GM18873 (cell line): ENCODE measurements at regions not wholly inside any gene's neighbourhood (a gene's known extent, or its start where the extent isn't known, plus 50 kb on each side); places are given as distances from the start of the nearest gene placed in this dataset.

ENCODE experiments used
- ATAC-seq: cut with Tn5 transposase; IDR thresholded peaks from one replicate; pipeline ENCODE4 v1.9.1; 2021; ENCODE audit warnings: mild to moderate bottlenecking, moderate library complexity, moderate number of reproducible peaks; ENCODE audit not compliant: unreplicated experiment, low FRiP score

DNA sequence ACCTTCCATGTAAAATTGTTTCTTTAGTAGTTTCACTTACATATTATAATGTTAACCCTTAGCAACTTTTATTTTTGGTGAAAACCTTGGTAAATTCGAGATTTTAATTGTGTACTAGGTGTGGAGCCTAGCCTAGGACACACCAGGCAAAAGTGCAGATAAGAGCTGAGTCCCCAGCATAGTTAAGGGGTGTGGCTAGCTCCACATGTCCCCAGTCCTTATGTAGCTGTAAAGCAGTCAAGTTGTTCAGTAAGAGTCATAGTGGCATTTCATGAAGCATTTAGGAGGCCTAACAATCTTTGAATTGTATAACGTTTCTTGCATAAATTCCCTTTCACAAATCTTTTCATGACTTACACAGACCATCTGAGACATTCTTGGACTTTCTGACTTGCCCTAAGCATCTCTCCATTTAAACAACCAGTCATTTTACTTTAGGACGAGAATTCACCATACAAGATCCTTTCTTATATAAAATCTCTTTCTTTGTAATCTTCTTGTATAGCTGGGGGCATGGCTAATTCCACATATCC lies 53.8 kb upstream of the INHBA start:
- ATAC-seq: no peak

DNA sequence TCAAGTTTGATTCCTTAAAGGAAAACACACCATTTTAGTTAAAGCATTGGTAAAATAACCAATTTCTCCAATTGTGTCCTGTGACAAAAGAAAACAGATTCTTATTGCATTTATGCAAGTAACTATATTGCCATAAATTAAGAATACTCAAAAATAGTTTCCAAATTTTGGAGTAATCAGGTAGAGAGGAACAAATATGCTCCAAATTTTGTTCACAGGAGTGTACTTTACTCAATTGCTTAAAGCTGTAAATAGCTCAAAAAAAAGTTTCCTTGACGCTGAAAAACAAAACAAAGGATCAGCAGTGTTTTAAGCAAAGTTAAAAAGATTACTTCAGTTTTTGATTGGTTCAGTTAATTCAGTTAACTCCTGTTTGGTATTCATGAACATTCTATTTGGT lies 52.2 kb upstream of the INHBA start:
- ATAC-seq: no peak

- no peak for ATAC-seq
Measured at GRCh38 chr7:41754046-41754445, 51.2 kb upstream of the INHBA start.
